Activated T-cell treated with anti-CD3 and anti-CD28 coated beads, Interleukin-2, amount 50 U/mL, for 72 hours (primary cell): ENCODE measurements at regions not wholly inside any gene's neighbourhood (a gene's known extent, or its start where the extent isn't known, plus 50 kb on each side); places are given as distances from the start of the nearest gene placed in this dataset.
"Not testable (repeated sequence)": the region's sequence is repeated elsewhere in the genome, so short reads cannot be mapped to it uniquely, and the experiment has no call there.

Source experiments
- ATAC-seq, 2 donors: fragments of 150-1000 bp; cut with Tn5 transposase; replicated peaks in 1 of 2; 2 replicates each; pipeline ENCODE4 v1.10.0; 2021; ENCODE audit warnings: moderate library complexity in 2 of 2, mild to moderate bottlenecking in 1 of 2
- DNase-seq, 2 donors: peaks; one replicate each; pipeline ENCODE4 v3.0.0; 2021 to 2022; ENCODE audit warnings: mixed read lengths in 1 of 2
- H3K27ac Mint-ChIP-seq: one replicate; pipeline ENCODE4 v1.8.0; 2022; ENCODE audit warnings: mild to moderate bottlenecking, moderate library complexity, mixed read lengths
- H3K27me3 Mint-ChIP-seq: one replicate; pipeline ENCODE4 v1.8.0; 2022; ENCODE audit warnings: low read depth, mixed read lengths
- H3K36me3 Mint-ChIP-seq, 2 donors: one replicate each; pipeline ENCODE4 v1.8.0; 2022; ENCODE audit warnings: mixed read lengths in 2 of 2, mild to moderate bottlenecking in 1 of 2; ENCODE audit not compliant: insufficient read depth in 2 of 2
- H3K4me1 Mint-ChIP-seq: one replicate; pipeline ENCODE4 v1.8.0; 2022; ENCODE audit warnings: low read depth, mixed read lengths
- H3K4me3 Mint-ChIP-seq, 2 donors: one replicate each; pipeline ENCODE4 v1.8.0; 2022; ENCODE audit warnings: mild to moderate bottlenecking in 2 of 2, mixed read lengths in 2 of 2, moderate library complexity in 2 of 2
- H3K9me3 Mint-ChIP-seq, 2 donors: one replicate each; pipeline ENCODE4 v1.8.0; 2022; ENCODE audit warnings: mixed read lengths in 2 of 2

DNA sequence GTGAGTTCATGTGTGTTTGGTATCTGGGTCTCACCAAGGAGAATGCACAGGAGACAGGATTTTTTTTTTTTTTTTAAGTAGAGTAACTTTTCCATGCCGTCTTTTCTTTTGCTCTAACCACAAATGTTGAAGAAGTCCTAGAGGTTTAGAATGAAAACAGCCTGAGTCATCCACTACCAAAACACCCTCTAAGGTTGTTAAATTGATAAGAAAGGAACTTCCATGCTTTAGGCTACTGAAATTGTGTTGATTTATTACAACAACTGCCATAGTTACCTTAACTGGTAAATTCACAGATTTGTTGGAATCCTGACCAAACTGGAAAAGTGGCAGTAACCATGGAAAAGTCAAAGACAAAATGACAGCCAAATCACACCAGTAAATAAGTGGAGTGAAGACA, 375.6 kb downstream of the AMY1C start:
- no peaks in the 10 kb centered on the region for H3K27me3 Mint-ChIP-seq
- H3K4me3 Mint-ChIP-seq = no peak overlapping the region
- peaks cover 1% of the 10 kb centered on the region in 2 donors for H3K9me3 Mint-ChIP-seq
- ATAC-seq = no peak
- DNase-seq = no peak
- no peaks in the 10 kb centered on the region for H3K36me3 Mint-ChIP-seq
- H3K4me1 Mint-ChIP-seq = no peaks in the 10 kb centered on the region
- H3K27ac Mint-ChIP-seq = no peak overlapping the region

DNA sequence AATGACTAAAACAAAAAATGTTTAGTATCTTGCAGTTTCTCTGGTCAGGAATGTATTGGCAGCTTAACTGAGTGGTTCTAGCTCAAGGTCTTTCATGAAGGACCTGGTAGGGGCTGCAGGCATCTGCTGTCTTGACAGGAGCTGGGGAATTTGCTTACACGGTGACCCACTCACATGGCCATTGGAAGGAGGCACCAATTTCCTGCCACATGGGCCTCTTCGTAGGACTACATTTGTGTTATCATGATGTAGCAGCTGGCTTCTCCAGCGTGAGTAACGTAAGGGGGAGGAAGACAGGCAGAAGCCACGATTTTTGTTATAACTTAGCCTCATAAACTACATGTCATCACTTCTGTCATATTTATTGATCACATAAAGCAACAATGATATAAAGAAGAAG, 376.3 kb downstream of the AMY1C start:
- Mint-ChIP-seq H3K27me3 (no peaks in the 10 kb centered on the region), H3K4me1 (no peaks in the 10 kb centered on the region), H3K36me3 (no peaks in the 10 kb centered on the region), H3K4me3 (no peak overlapping the region), H3K9me3 (peaks cover 3 to 6% of the 10 kb centered on the region in 2 donors), H3K27ac (no peak overlapping the region)
- ATAC-seq (no peak), DNase-seq (no peak)

DNA sequence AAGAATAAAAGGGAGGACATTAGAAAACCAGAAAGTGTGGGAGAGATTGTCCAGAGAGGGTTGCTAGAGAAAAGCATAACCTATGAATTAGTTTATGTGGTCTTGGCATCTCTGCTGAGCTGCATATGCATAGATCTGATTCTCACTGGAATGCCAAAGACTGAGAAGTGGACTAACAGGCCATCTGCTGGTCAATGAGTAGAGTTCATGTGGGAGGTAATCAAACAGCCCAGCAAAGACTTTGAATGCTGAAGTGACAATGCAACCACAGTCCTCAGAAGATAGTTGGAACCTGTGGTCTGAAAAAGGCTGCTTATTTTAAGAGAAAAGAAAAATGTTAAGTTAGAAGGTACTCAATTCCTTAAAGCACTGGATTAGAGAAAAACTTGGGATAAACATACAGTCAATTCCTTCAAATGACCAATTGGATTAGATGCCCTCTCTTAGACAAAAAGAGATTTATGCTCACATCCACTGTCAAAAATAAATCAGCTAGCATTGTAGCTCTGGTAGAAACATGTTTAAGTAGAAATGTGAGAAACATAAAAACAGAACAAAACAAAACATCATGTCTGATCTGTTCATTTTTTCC, 382.8 kb downstream of the AMY1C start:
- ATAC-seq (no peak), DNase-seq (no peak)
- peaks cover 9 to 13% of the 10 kb centered on the region in 2 donors for H3K9me3 Mint-ChIP-seq
- H3K27me3 Mint-ChIP-seq = no peaks in the 10 kb centered on the region
- no peak overlapping the region for H3K4me3 Mint-ChIP-seq
- no peak overlapping the region for H3K27ac Mint-ChIP-seq
- no peaks in the 10 kb centered on the region for H3K4me1 Mint-ChIP-seq
- H3K36me3 Mint-ChIP-seq = no peaks in the 10 kb centered on the region

DNA sequence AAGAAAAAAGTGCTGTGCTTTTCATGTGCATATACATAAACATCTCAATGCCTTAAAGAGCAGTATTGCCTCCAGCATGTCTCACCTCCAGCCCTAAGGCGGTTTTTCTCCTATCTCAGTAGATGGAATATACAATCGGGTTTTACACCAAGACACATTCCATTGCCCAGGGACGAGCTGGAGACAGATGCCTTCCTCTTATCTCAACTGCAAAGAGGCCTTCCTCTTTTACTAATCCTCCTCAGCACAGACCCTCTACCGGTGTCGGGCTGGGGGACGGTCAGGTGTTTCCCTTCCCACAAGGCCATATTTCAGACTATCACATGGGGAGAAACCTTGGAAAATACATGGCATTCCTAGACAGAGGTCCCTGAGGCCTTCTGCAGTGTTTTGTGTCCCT, 385.3 kb downstream of the AMY1C start:
- not testable (repeated sequence) for H3K36me3 Mint-ChIP-seq, DNase-seq, ATAC-seq, H3K4me1 Mint-ChIP-seq, H3K27ac Mint-ChIP-seq, H3K4me3 Mint-ChIP-seq, H3K27me3 Mint-ChIP-seq
- peaks cover 14 to 17% of the 10 kb centered on the region in 2 donors for H3K9me3 Mint-ChIP-seq

DNA sequence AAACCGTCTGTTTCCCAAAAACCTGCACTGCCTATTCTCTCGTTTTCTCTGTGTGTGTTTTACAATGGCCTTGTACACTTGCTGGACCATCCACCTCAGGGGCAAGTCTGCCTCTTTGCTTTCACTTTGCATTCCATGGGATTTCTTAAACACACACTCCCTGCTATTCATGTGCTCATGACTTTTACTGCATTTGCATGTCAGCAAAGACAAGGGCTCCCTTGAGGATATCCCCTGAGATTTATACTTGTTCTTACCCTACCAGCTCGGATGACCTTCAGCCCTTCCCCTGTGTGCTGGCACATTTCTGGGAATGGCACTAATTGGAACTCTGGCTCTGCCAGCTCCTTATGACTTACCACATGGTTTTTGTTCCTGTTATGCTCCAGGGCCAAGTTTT, 386.9 kb downstream of the AMY1C start:
- no peak for DNase-seq
- peaks cover 0 to 1% of the 10 kb centered on the region in 2 donors for H3K36me3 Mint-ChIP-seq
- H3K27ac Mint-ChIP-seq = no peak overlapping the region
- no peak overlapping the region for H3K4me3 Mint-ChIP-seq
- H3K27me3 Mint-ChIP-seq = no peaks in the 10 kb centered on the region
- ATAC-seq = no peak
- H3K9me3 Mint-ChIP-seq = peaks cover 10 to 18% of the 10 kb centered on the region in 2 donors
- no peaks in the 10 kb centered on the region for H3K4me1 Mint-ChIP-seq

DNA sequence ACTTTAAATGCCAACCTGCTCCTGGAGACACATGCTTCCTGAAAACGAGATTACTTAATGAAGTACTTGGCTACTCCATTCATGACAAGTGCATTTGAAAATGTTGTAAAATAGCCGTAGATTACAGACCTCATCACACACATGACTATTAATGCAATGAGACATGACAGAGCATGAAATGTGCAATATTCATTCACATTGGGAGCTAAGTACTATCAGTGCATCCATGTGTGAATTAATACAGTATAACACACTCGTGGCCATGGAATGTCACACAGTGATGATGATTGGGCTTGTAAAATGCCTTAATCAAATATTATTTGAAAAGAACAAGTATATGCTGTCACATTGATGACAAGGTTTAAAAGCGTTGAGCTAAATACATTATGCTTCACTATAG, 407.0 kb downstream of the AMY1C start:
- no peak overlapping the region for H3K27ac Mint-ChIP-seq

DNA sequence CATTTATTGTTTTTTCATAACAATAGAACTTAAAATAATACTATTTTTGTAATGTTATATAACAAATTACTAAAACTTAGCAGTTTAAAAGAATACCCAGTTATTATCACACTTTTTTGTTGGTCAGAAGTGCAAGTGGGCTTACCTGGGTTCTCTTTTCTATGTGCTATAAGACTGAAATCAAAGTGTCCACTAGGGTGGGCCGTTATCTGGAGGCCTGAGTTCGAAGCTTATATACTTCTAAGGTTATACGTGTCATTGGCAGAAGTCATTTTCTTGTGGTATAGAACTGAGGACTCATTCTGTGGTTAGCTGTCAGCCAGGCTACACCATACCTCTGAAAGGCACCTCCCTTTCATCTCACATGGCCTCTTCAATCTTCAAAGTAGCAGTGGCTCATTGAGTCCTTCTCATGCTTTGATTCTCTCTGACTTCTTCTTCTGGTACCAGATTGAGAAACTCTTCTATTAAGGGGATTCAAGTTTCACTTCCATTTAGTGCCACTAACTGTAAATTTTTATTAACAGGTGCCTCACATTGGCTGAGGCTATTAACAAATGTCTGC, 414.3 kb downstream of the AMY1C start:
- Mint-ChIP-seq H3K9me3 (peaks cover 2 to 8% of the 10 kb centered on the region in 2 donors), H3K4me1 (no peaks in the 10 kb centered on the region), H3K27me3 (no peaks in the 10 kb centered on the region), H3K36me3 (no peaks in the 10 kb centered on the region), H3K4me3 (no peak overlapping the region), H3K27ac (no peak overlapping the region)
- DNase-seq (no peak), ATAC-seq (no peak)

More for the DNA sequence above, 407.0 kb downstream of the AMY1C start:
- Mint-ChIP-seq H3K36me3 (peaks cover 0 to 1% of the 10 kb centered on the region in 2 donors), H3K9me3 (peaks cover 6 to 7% of the 10 kb centered on the region in 2 donors), H3K27me3 (no peaks in the 10 kb centered on the region), H3K4me3 (no peak overlapping the region), H3K4me1 (no peaks in the 10 kb centered on the region)
- DNase-seq (no peak), ATAC-seq (no peak)

DNA sequence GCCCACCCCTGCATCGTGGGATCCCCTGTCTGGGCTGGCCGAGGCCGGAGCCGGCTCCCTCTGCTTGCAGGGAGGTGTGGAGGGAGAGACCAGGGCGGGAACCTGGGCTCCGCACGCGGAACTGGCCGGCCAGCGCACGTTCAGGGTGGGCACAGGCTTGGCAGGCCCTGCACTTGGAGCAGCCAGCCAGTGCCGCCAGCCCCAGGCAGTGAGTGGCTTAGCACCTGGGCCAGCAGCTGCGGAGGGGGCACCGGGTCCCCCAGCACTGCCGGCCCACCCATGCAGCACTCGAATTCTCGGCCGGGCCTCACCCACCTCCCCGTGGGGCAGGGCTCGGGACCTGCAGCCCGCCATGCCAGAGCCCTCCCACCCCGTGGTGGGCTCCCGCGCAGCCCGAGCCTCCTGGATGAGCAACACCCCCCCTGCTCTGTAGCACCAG, 422.6 kb downstream of the AMY1C start:
- DNase-seq = no peak
- Mint-ChIP-seq H3K9me3 (peaks cover 3 to 20% of the 10 kb centered on the region in 2 donors), H3K36me3 (peaks cover 0 to 1% of the 10 kb centered on the region in 2 donors), H3K4me1 (no peaks in the 10 kb centered on the region), H3K27me3 (no peaks in the 10 kb centered on the region), H3K4me3 (no peak overlapping the region), H3K27ac (no peak overlapping the region)
- no peak for ATAC-seq

DNA sequence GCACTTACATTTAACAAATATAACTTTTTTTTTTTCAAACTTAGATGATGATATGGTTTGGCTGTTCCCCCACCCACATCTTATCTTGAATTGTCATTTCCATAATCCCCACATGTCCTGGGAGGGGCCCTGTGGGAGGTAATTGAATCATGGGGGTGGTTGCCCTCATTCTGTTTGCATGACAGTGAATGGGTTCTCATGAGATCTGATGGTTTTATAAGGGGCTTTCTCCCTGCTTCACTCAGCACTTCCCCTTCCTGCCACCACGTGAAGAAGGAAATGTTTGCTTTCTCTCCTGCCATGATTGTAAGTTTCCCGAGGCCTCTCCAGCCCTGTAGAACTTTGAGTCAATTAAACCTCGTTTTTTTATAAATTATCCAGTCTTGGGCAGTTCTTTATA, 432.6 kb downstream of the AMY1C start:
- Mint-ChIP-seq H3K9me3 (peaks cover 3 to 4% of the 10 kb centered on the region in 2 donors), H3K27ac (no peak overlapping the region), H3K27me3 (no peaks in the 10 kb centered on the region), H3K4me3 (no peak overlapping the region), H3K36me3 (no peaks in the 10 kb centered on the region), H3K4me1 (no peaks in the 10 kb centered on the region)
- DNase-seq (no peak), ATAC-seq (no peak)

DNA sequence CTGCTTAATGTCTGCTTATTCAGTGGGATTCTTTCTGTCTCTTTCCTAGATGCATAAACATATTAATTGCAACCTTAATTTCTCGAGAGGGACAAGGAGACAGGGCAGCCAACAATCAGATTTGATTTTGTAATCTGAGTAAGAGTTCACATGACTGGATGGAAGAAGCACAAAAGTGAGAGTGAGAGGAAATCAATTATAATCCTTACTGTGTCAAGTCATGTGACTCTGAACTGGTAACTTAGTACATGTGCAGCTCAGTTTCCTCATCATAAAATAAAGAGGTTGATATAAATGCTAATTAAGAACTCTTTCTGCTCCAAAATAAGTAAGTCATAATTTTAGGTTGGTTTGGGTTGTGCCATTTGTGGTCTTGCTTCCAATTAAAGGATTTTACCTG, 439.5 kb downstream of the AMY1C start:
- no peaks in the 10 kb centered on the region for H3K36me3 Mint-ChIP-seq
- H3K4me1 Mint-ChIP-seq = no peaks in the 10 kb centered on the region
- ATAC-seq (no peak), DNase-seq (no peak)
- H3K4me3 Mint-ChIP-seq = no peak overlapping the region
- no peaks in the 10 kb centered on the region for H3K27me3 Mint-ChIP-seq
- H3K9me3 Mint-ChIP-seq = peaks cover 9 to 11% of the 10 kb centered on the region in 2 donors
- no peak overlapping the region for H3K27ac Mint-ChIP-seq

DNA sequence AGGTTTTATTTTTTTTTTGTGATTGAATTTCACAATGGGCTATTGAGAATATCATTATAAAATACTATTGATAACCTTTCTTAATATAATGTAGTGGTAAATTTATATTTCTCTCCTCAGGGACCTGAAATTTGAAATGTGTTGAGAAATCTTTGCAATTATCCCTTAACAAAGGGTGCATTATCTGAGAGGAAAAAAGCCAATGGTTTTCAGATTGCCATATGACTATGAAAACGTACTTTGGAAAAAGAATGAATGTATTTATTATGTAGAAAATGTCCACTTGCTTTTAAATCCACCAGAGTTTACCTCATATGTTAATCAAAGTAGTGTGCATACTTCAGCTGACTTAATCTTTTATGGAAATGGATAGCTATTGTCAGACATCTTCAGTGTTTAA, 441.1 kb downstream of the AMY1C start:
- Mint-ChIP-seq H3K27me3 (no peaks in the 10 kb centered on the region), H3K27ac (no peak overlapping the region), H3K4me3 (no peak overlapping the region), H3K36me3 (no peaks in the 10 kb centered on the region), H3K9me3 (peaks cover 12 to 14% of the 10 kb centered on the region in 2 donors), H3K4me1 (no peaks in the 10 kb centered on the region)
- DNase-seq (no peak), ATAC-seq (no peak)

DNA sequence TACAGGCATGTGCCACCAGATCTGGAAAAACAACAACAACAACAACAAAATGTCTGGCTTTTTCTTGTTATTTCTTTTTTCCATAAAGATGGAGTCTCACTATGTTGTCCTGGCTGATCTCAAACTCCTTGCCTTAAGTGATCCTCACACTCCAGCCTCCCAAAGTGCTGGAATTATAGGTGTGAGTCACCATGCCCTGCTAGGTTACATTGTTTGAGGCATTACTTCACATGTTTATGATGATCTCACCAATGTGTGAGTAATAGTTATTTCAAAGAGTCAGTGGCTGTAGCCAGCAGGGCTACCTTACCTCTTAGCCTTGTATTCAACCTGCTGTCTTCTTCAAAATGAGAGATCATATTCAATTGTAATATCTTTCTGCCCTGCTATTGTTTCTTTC, 445.7 kb downstream of the AMY1C start:
- ATAC-seq (no peak), DNase-seq (no peak)
- Mint-ChIP-seq H3K36me3 (no peaks in the 10 kb centered on the region), H3K4me1 (no peaks in the 10 kb centered on the region), H3K27me3 (no peaks in the 10 kb centered on the region), H3K4me3 (no peak overlapping the region), H3K9me3 (peaks cover 12 to 17% of the 10 kb centered on the region in 2 donors), H3K27ac (no peak overlapping the region)

DNA sequence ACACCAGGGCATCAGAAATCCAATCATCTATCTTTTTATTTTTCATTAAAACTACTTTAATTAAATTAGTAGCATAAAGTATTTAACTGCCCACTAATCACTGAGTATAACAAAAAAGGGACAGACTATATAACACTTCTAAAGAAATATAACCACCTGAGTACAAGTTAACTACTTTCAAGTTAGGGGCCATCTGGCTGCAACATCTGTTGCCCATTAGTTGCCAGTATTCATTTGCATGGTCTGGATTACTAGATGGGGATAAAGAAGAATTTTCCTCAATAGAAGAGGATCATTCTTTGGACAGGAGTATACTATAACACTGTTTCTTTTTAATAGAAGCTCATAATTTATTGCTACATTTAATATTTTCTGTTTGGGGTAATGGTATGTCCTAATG, 446.4 kb downstream of the AMY1C start:
- no peak for ATAC-seq
- peaks cover 12 to 17% of the 10 kb centered on the region in 2 donors for H3K9me3 Mint-ChIP-seq
- H3K36me3 Mint-ChIP-seq = no peaks in the 10 kb centered on the region

DNA sequence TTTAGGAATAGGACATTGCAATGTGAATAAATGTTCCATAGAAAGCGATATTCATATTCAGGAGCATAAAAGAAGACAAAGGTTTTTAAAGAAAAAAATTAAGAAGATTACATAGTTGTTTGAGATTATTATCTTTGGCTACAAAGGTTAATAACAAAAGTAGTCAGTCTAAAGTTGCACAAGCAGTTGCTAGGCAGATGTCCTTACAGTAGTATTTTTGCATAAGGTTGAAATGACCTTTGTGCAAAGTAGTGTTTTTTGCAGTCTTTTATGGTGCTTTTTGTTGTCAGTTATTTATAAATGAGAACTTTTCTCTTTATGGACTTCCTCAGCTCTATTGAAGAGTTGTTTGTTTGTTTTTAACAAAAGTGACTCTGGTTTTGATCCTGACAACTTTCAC, 447.8 kb downstream of the AMY1C start:
- ATAC-seq (no peak), DNase-seq (no peak)
- Mint-ChIP-seq H3K4me1 (no peaks in the 10 kb centered on the region), H3K27ac (no peak overlapping the region), H3K4me3 (no peak overlapping the region), H3K27me3 (no peaks in the 10 kb centered on the region), H3K9me3 (peaks cover 10 to 13% of the 10 kb centered on the region in 2 donors), H3K36me3 (no peaks in the 10 kb centered on the region)

More for the DNA sequence above, 446.4 kb downstream of the AMY1C start:
- Mint-ChIP-seq H3K4me3 (no peak overlapping the region), H3K27ac (no peak overlapping the region), H3K4me1 (no peaks in the 10 kb centered on the region), H3K27me3 (no peaks in the 10 kb centered on the region)
- DNase-seq = no peak
